Muscle of leg (tissue), 3 donors: ENCODE measurements at regions not wholly inside any gene's neighbourhood (a gene's known extent, or its start where the extent isn't known, plus 50 kb on each side); places are given as distances from the start of the nearest gene placed in this dataset.

Experiments
- DNase-seq: peaks from one replicate; pipeline ENCODE4 v3.0.0; 2013
- H3K27ac ChIP-seq: one replicate; pipeline ENCODE4 v1.5.1; 2013; ENCODE audit warnings: mild to moderate bottlenecking, low read length, control low read depth
- H3K27me3 ChIP-seq: one replicate; pipeline ENCODE4 v1.6.1; 2013; ENCODE audit warnings: low read length; ENCODE audit not compliant: control insufficient read depth, insufficient read depth
- H3K36me3 ChIP-seq: one replicate; pipeline ENCODE4 v1.6.1; 2013; ENCODE audit warnings: low read length; ENCODE audit not compliant: control insufficient read depth, insufficient read depth
- H3K4me1 ChIP-seq: one replicate; pipeline ENCODE4 v1.6.1; 2013; ENCODE audit warnings: low read length; ENCODE audit not compliant: control insufficient read depth, insufficient read depth
- H3K4me3 ChIP-seq: one replicate; pipeline ENCODE4 v1.5.1; 2013; ENCODE audit warnings: low read length, control low read depth
- H3K9me3 ChIP-seq: replicated peaks from 2 replicates; pipeline ENCODE4 v1.6.1; 2013; ENCODE audit warnings: low read depth, low read length; ENCODE audit not compliant: control insufficient read depth
- WGBS: methylation state at CpG from one replicate; pipeline ENCODE4 v1.1.5; 2013; ENCODE audit warnings: missing lambda C conversion rate; ENCODE audit not compliant: insufficient coverage; 5-methylcytosine and 5-hydroxymethylcytosine counted together

- H3K9me3 ChIP-seq: no peaks in the 10 kb centered on the region
- DNase-seq: no peak
- no peak overlapping the region for H3K4me3 ChIP-seq
- no CpG with 5 or more reads among the region's 4 CpGs for WGBS
- H3K27ac ChIP-seq: no peak overlapping the region
- H3K27me3 ChIP-seq: no peaks in the 10 kb centered on the region
- no peaks in the 10 kb centered on the region for H3K36me3 ChIP-seq
- H3K4me1 ChIP-seq: no peaks in the 10 kb centered on the region
Observed at GRCh38 chr16:26276289-26276688, 584.5 kb downstream of the HS3ST4 start.

GRCh38 chr16:26281381-26282110, 589.8 kb downstream of the HS3ST4 start:
- Histone ChIP-seq H3K27me3 (no peaks in the 10 kb centered on the region), H3K36me3 (no peaks in the 10 kb centered on the region), H3K27ac (no peak overlapping the region), H3K4me3 (no peak overlapping the region), H3K4me1 (no peaks in the 10 kb centered on the region), H3K9me3 (no peaks in the 10 kb centered on the region)
- no peak for DNase-seq
- 55% methylated on average over 3 of the region's 8 CpGs for WGBS

DNA sequence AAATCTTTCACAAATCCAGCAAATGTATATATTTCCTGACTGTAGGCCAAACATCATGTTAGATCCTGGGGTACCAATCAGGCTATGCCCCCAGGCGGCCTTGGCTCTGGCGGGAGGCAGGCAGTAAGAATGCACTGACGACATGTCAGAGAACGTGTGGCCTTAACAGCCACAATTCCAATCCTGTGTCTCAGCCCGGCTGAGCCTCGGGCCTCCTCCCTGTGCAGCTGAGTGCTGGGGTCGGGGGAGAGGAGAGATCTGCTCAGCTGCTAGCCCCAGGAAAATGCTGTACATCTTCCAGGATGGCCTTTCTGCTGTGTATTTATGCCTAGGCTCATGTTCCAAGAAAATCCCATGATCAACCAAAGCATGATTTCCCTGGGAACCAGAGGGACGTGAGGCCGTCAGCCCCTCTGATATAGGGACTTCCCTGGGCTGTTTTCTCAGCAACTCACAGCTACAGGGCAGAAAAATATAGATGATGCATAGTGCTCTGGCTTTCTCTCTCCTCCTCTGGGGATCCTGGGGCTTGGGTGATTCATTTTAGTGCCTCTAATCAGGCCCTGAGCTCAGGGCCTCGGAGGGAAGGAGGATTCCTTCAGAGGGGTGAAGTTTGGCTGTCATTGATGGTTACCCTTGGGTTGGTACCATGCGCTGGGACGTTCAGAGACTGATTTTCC, 604.0 kb downstream of the HS3ST4 start:
- Histone ChIP-seq H3K27ac (no peak overlapping the region), H3K9me3 (no peaks in the 10 kb centered on the region), H3K36me3 (no peaks in the 10 kb centered on the region), H3K27me3 (no peaks in the 10 kb centered on the region), H3K4me3 (no peak overlapping the region), H3K4me1 (no peaks in the 10 kb centered on the region)
- 34% methylated on average over 4 of the region's 12 CpGs for WGBS
- peak; percentile 53 for DNase-seq

- no peaks in the 10 kb centered on the region for H3K36me3 ChIP-seq
- WGBS: 85% methylated on average over 1 of the region's 2 CpGs
- DNase-seq: no peak
- no peak overlapping the region for H3K4me3 ChIP-seq
- H3K9me3 ChIP-seq: no peaks in the 10 kb centered on the region
- H3K27me3 ChIP-seq: no peaks in the 10 kb centered on the region
- no peaks in the 10 kb centered on the region for H3K4me1 ChIP-seq
- H3K27ac ChIP-seq: no peak overlapping the region
Observed at GRCh38 chr16:26301516-26301915, 609.8 kb downstream of the HS3ST4 start.

GRCh38 chr16:26316683-26317464, 625.1 kb downstream of the HS3ST4 start:
- H3K4me1 ChIP-seq: no peaks in the 10 kb centered on the region
- no peaks in the 10 kb centered on the region for H3K9me3 ChIP-seq
- H3K4me3 ChIP-seq: no peak overlapping the region
- no peaks in the 10 kb centered on the region for H3K27me3 ChIP-seq
- no peaks in the 10 kb centered on the region for H3K36me3 ChIP-seq
- no peak overlapping the region for H3K27ac ChIP-seq
- WGBS: 63% methylated on average over 12 of the region's 12 CpGs
- DNase-seq: no peak

DNA sequence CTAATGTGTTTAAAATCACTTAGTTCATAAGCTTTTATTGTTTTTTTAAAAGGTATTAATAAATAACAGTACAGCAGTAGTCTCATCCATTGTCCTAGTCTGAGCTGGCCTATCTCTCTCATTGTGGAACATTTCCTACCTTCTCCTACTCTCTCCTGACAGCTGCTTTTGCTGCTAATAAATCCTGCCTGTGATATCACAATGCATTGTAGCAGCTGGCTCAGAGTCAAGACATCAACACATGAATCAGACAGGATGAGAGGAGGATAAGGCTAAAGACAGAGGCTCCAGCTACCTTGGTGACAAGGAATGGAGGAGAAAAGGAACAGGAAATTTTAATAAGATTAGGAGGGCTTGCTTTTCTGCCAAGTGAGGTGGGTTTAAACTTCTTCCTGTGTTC, 626.1 kb downstream of the HS3ST4 start:
- Histone ChIP-seq H3K4me1 (no peaks in the 10 kb centered on the region), H3K9me3 (no peaks in the 10 kb centered on the region), H3K27me3 (no peaks in the 10 kb centered on the region), H3K27ac (no peak overlapping the region), H3K36me3 (no peaks in the 10 kb centered on the region), H3K4me3 (no peak overlapping the region)
- no peak for DNase-seq

DNA sequence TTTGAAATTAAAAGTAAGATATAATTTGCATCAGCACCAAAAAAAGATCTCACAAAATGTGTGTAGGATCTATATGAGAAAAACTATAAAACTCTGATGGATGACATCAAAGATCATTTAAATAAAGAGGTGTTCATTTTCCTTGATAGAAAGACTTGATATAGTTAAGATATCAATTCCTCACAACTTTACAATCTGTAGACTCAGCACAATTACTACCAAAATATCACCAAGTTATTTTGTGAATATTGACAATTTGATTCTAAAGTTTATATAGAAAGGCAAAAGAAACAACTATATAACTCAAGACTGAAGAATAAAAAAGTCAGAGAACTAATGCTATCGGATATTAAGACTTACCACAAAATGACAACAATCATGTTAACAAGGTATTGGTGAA, 638.9 kb downstream of the HS3ST4 start:
- Histone ChIP-seq H3K9me3 (peaks cover 3% of the 10 kb centered on the region), H3K4me1 (no peaks in the 10 kb centered on the region), H3K36me3 (no peaks in the 10 kb centered on the region), H3K4me3 (no peak overlapping the region), H3K27ac (no peak overlapping the region), H3K27me3 (no peaks in the 10 kb centered on the region)
- DNase-seq: no peak
- no CpG with 5 or more reads among the region's 1 CpG for WGBS

DNA sequence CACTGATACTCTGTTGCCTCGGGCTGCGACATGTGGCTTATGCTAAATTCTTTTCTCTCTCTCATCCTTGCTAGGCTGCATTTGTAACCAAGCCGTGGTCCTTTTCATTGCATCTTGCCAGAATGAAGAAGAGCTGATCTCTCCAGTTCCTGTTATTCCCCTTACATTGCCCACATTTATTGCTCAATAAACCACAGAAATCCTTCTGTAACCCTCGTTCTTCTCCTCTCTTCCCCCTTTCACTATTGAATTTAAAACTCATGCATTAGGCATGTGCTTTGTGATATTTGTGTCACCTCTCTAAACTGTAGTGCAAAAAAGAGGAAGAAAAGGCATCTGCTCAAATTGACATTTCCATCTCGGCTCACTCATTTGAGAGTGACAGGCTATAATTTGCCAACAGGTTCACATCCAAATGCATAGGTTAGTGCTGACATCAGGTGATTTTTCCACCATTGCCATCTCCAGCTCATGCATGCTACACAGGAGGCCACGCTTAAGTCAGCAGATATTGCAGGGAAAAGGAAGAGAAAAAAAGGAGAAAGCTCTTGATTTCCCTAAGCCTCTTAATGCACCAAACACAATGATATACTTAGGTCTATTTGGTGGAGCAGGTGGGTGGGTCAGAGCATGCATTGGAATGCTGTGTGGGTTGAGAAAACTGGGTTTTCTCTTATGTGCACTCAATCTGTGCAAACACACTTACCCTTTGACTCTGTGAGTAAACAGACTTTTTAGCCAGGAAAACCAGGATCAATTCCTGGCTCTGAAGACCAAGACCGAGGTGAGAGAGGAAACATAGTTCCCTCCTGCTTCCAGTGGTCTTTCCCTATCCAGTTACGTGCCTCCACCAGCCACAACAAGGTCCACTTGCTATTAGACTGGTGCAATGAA, 642.7 kb downstream of the HS3ST4 start:
- Histone ChIP-seq H3K27ac (no peak overlapping the region), H3K4me3 (no peak overlapping the region), H3K4me1 (no peaks in the 10 kb centered on the region), H3K9me3 (no peaks in the 10 kb centered on the region), H3K36me3 (no peaks in the 10 kb centered on the region), H3K27me3 (no peaks in the 10 kb centered on the region)
- WGBS: 65% methylated on average over 5 of the region's 8 CpGs
- DNase-seq: peak; percentile 12

DNA sequence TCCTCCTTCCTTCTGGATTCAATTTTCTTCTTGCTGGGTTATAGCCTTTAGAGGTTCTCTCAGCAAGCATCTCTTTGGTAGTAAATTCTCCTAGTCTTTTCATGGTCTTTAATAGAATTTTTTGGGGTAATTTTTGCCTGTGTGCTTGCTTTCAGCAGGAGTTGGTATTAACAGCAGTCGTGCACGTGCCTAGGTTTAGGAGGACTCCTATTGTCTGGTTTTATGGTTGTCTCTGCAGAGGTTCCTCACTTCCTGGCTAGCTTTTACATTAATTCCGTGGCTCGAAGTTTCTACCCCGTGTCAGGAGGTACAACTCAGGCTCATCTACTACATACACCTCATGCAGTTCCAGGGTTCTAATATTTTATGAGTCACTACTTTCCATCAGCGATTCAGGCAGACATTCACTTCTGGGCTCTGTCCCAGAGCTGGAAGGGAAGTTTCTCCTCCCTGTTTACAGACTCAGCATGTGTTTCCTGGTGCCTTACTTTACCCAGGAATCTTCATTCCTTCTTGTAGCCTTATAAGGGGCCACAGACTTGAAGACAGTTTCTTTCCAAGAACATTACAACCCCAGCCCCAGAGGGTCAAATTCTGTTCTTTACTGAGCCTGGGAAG, 643.6 kb downstream of the HS3ST4 start:
- Histone ChIP-seq H3K27me3 (no peaks in the 10 kb centered on the region), H3K27ac (no peak overlapping the region)
- 56% methylated on average over 2 of the region's 6 CpGs for WGBS

More for the DNA sequence above, 643.6 kb downstream of the HS3ST4 start:
- H3K36me3 ChIP-seq: no peaks in the 10 kb centered on the region
- H3K9me3 ChIP-seq: no peaks in the 10 kb centered on the region
- DNase-seq: no peak
- no peak overlapping the region for H3K4me3 ChIP-seq
- no peaks in the 10 kb centered on the region for H3K4me1 ChIP-seq
